ENCODE measurements at regions not wholly inside any gene's neighbourhood (a gene's known extent, or its start where the extent isn't known, plus 50 kb on each side); places are given as distances from the start of the nearest gene placed in this dataset.

- DNase-seq (ENCODE audit: low spot score) (no peak), ATAC-seq (ENCODE audit: insufficient number of reproducible peaks, low FRiP score, low read depth) (no peak)
- Histone ChIP-seq H3K27ac (no peak overlapping the region), H3K27me3 (replicated peaks; ENCODE audit: insufficient read depth) (no peaks in the 10 kb centered on the region), H3K4me3 (no peak overlapping the region), H3K36me3 (no peaks in the 10 kb centered on the region), H3K9me3 (no peaks in the 10 kb centered on the region), H3K4me1 (ENCODE audit: control insufficient read depth in 1 of 2, low read depth in 2 of 2) (no peaks in the 10 kb centered on the region)
- TF ChIP-seq CTCF (IDR thresholded peaks at IDR 0.05) = no peak
Observed at GRCh38 chr2:236366397-236366796, 102.2 kb upstream of the ASB18 start.

- Histone ChIP-seq H3K36me3 (no peaks in the 10 kb centered on the region), H3K27me3 (replicated peaks; ENCODE audit: insufficient read depth) (peaks cover 4% of the 10 kb centered on the region), H3K4me1 (ENCODE audit: control insufficient read depth in 1 of 2, low read depth in 2 of 2) (no peaks in the 10 kb centered on the region), H3K4me3 (no peak overlapping the region), H3K27ac (no peak overlapping the region), H3K9me3 (no peaks in the 10 kb centered on the region)
- DNase-seq (ENCODE audit: low spot score) (no peak), ATAC-seq (ENCODE audit: insufficient number of reproducible peaks, low FRiP score, low read depth) (no peak)
- no peak for TF ChIP-seq CTCF (IDR thresholded peaks at IDR 0.05)
Observed at GRCh38 chr2:236367506-236368289, 103.5 kb upstream of the ASB18 start.

- H3K36me3 ChIP-seq = no peaks in the 10 kb centered on the region
- ATAC-seq (ENCODE audit: insufficient number of reproducible peaks, low FRiP score, low read depth) (no peak), DNase-seq (ENCODE audit: low spot score) (no peak)
- no peak overlapping the region for H3K27ac ChIP-seq
- H3K4me3 ChIP-seq = no peak overlapping the region
- no peaks in the 10 kb centered on the region for H3K4me1 ChIP-seq (ENCODE audit: control insufficient read depth in 1 of 2, low read depth in 2 of 2)
- no peaks in the 10 kb centered on the region for H3K9me3 ChIP-seq
- no peak for TF ChIP-seq CTCF (IDR thresholded peaks at IDR 0.05)
- peaks cover 4% of the 10 kb centered on the region for H3K27me3 ChIP-seq (replicated peaks; ENCODE audit: insufficient read depth)
Observed at GRCh38 chr2:236369661-236370062, 105.5 kb upstream of the ASB18 start.

- no peak overlapping the region for H3K4me3 ChIP-seq
- H3K27ac ChIP-seq = no peak overlapping the region
- ATAC-seq (ENCODE audit: insufficient number of reproducible peaks, low FRiP score, low read depth) = no peak
- no peaks in the 10 kb centered on the region for H3K9me3 ChIP-seq
- DNase-seq (ENCODE audit: low spot score) = no peak
- peaks cover 4% of the 10 kb centered on the region for H3K27me3 ChIP-seq (replicated peaks; ENCODE audit: insufficient read depth)
- no peak for TF ChIP-seq CTCF (IDR thresholded peaks at IDR 0.05)
- H3K36me3 ChIP-seq = no peaks in the 10 kb centered on the region
- no peaks in the 10 kb centered on the region for H3K4me1 ChIP-seq (ENCODE audit: control insufficient read depth in 1 of 2, low read depth in 2 of 2)
Observed at GRCh38 chr2:236370847-236371409, 106.7 kb upstream of the ASB18 start.

GRCh38 chr2:236375973-236376476 lies 111.8 kb upstream of the ASB18 start:
- Histone ChIP-seq H3K9me3 (no peaks in the 10 kb centered on the region), H3K27me3 (replicated peaks; ENCODE audit: insufficient read depth) (peaks cover 4% of the 10 kb centered on the region), H3K4me1 (ENCODE audit: control insufficient read depth in 1 of 2, low read depth in 2 of 2) (no peaks in the 10 kb centered on the region), H3K36me3 (no peaks in the 10 kb centered on the region), H3K4me3 (no peak overlapping the region), H3K27ac (no peak overlapping the region)
- no peak for TF ChIP-seq CTCF (IDR thresholded peaks at IDR 0.05)
- no peak for DNase-seq (ENCODE audit: low spot score)
- ATAC-seq (ENCODE audit: insufficient number of reproducible peaks, low FRiP score, low read depth) = no peak
